ENCODE measurements at regions not wholly inside any gene's neighbourhood (a gene's known extent, or its start where the extent isn't known, plus 50 kb on each side); places are given as distances from the start of the nearest gene placed in this dataset.

GRCh38 chr9:7967093-7967827 lies 167.7 kb upstream of the DMAC1 start:
- Mint-ChIP-seq H3K36me3 (ENCODE audit: insufficient read depth, unreplicated experiment) (peaks cover 4% of the 10 kb centered on the region), H3K9me3 (ENCODE audit: unreplicated experiment) (peaks cover 9% of the 10 kb centered on the region), H3K4me1 (ENCODE audit: low read depth, unreplicated experiment) (peaks cover 6% of the 10 kb centered on the region), H3K4me3 (ENCODE audit: unreplicated experiment) (no peak overlapping the region), H3K27me3 (ENCODE audit: insufficient read depth, unreplicated experiment) (no peaks in the 10 kb centered on the region), H3K27ac (ENCODE audit: unreplicated experiment) (peak overlapping the region; percentile 76)
- ChIA-PET CTCF (interaction anchor here (0.9 kb wide), 1 partner anchor 278 kb away, joined by 3 read pairs; no protein-coding TSS in a partner anchor), POLR2A (no interaction called here)
- no peaks in the 10 kb centered on the region; the same call in 1 of the 2 replicates for H3K9me3 ChIP-seq
- no TSS peak for BruUV-seq (replicated peaks)
- H3K4me3 ChIP-seq (ENCODE audit: low read depth, low read length), result no peak overlapping the region
- peaks cover 21% of the 10 kb centered on the region for H3K4me1 ChIP-seq
- no peaks in the 10 kb centered on the region for H3K27me3 ChIP-seq (replicated peaks; ENCODE audit: control insufficient read depth, insufficient read depth, low read length)
- no peak for TF ChIP-seq CTCF (IDR thresholded peaks at IDR 0.05; ENCODE audit: insufficient read depth in 1 of 2, low read depth in 1 of 2, low read length in 1 of 2, severe bottlenecking in 1 of 2, unreplicated experiment in 1 of 2)
- no peaks in the 10 kb centered on the region for H3K36me3 ChIP-seq (ENCODE audit: control insufficient read depth, insufficient read depth, low read length)
- no peak for DNase-seq
- intact Hi-C loops (cut with micrococcal nuclease; ENCODE audit: unreplicated experiment), result loop anchor here (5.0 kb wide), 1 partner anchor 65 kb away; no protein-coding TSS in a partner anchor

GRCh38 chr9:7965063-7965462 lies 165.5 kb upstream of the DMAC1 start:
- no peaks in the 10 kb centered on the region for H3K27me3 Mint-ChIP-seq (ENCODE audit: insufficient read depth, unreplicated experiment)
- DNase-seq, result no peak
- H3K36me3 Mint-ChIP-seq (ENCODE audit: insufficient read depth, unreplicated experiment), result peaks cover 4% of the 10 kb centered on the region
- H3K9me3 ChIP-seq, result no peaks in the 10 kb centered on the region; the same call in 1 of the 2 replicates
- ChIA-PET CTCF (no interaction called here), POLR2A (no interaction called here)
- H3K4me3 Mint-ChIP-seq (ENCODE audit: unreplicated experiment), result no peak overlapping the region
- H3K4me1 ChIP-seq, result peaks cover 21% of the 10 kb centered on the region
- intact Hi-C loops (cut with micrococcal nuclease; ENCODE audit: unreplicated experiment), result loop anchor here (5.0 kb wide), 1 partner anchor 63 kb away; no protein-coding TSS in a partner anchor
- H3K4me3 ChIP-seq (ENCODE audit: low read depth, low read length), result no peak overlapping the region
- TF ChIP-seq CTCF (IDR thresholded peaks at IDR 0.05; ENCODE audit: insufficient read depth in 1 of 2, low read depth in 1 of 2, low read length in 1 of 2, severe bottlenecking in 1 of 2, unreplicated experiment in 1 of 2), result no peak
- peaks cover 9% of the 10 kb centered on the region for H3K9me3 Mint-ChIP-seq (ENCODE audit: unreplicated experiment)
- no TSS peak for BruUV-seq (replicated peaks)
- H3K4me1 Mint-ChIP-seq (ENCODE audit: low read depth, unreplicated experiment), result peaks cover 6% of the 10 kb centered on the region
- H3K27me3 ChIP-seq (replicated peaks; ENCODE audit: control insufficient read depth, insufficient read depth, low read length), result no peaks in the 10 kb centered on the region
- H3K27ac Mint-ChIP-seq (ENCODE audit: unreplicated experiment), result no peak overlapping the region
- H3K36me3 ChIP-seq (ENCODE audit: control insufficient read depth, insufficient read depth, low read length), result no peaks in the 10 kb centered on the region

GRCh38 chr9:7963026-7963425 lies 163.4 kb upstream of the DMAC1 start:
- no TSS peak for BruUV-seq (replicated peaks)
- no peak for TF ChIP-seq CTCF (IDR thresholded peaks at IDR 0.05; ENCODE audit: insufficient read depth in 1 of 2, low read depth in 1 of 2, low read length in 1 of 2, severe bottlenecking in 1 of 2, unreplicated experiment in 1 of 2)
- ChIA-PET POLR2A (no interaction called here), CTCF (no interaction called here)
- Histone ChIP-seq H3K4me1 (peaks cover 15% of the 10 kb centered on the region), H3K36me3 (ENCODE audit: control insufficient read depth, insufficient read depth, low read length) (no peaks in the 10 kb centered on the region), H3K4me3 (ENCODE audit: low read depth, low read length) (no peak overlapping the region), H3K27me3 (replicated peaks; ENCODE audit: control insufficient read depth, insufficient read depth, low read length) (no peaks in the 10 kb centered on the region), H3K9me3 (no peaks in the 10 kb centered on the region; the same call in 1 of the 2 replicates)
- Mint-ChIP-seq H3K4me3 (ENCODE audit: unreplicated experiment) (no peak overlapping the region), H3K27ac (ENCODE audit: unreplicated experiment) (no peak overlapping the region), H3K4me1 (ENCODE audit: low read depth, unreplicated experiment) (peaks cover 6% of the 10 kb centered on the region), H3K36me3 (ENCODE audit: insufficient read depth, unreplicated experiment) (peaks cover 4% of the 10 kb centered on the region), H3K9me3 (ENCODE audit: unreplicated experiment) (peaks cover 9% of the 10 kb centered on the region), H3K27me3 (ENCODE audit: insufficient read depth, unreplicated experiment) (no peaks in the 10 kb centered on the region)
- no peak for DNase-seq
- intact Hi-C loops (cut with micrococcal nuclease; ENCODE audit: unreplicated experiment), result no loop called here
